ENCODE measurements at regions not wholly inside any gene's neighbourhood (a gene's known extent, or its start where the extent isn't known, plus 50 kb on each side); places are given as distances from the start of the nearest gene placed in this dataset.
A peak's percentile ranks its signal among the peaks of the same experiment; 100 is the strongest.

DNA sequence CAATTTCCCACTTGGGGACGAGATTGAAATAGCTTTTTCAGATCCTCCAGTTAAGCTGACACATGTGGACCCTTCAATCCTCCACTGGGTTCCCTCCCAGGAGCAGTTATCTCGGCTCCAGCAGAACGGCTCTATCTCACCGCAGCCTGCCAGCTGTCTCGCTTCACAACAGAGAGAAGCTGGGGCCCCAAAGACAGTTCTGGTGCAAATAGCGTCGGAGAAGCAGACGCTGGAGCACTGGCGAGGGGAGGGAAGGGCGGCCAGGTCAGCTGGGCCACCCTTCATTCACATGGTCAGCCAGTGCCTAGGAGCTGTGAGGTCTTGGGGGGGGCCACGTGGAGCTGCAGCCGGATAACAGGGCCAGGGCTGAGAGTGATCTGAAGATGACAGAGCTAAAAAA lies 141.3 kb upstream of the SDK2 start:
- DNase-seq (ENCODE audit: low spot score), result no peak

GRCh38 chr17:73785958-73786743 lies 141.9 kb upstream of the SDK2 start:
- no peak for DNase-seq (ENCODE audit: low spot score)

- DNase-seq (ENCODE audit: low spot score), result no peak
Observed at GRCh38 chr17:73787076-73788059, 143.1 kb upstream of the SDK2 start.

DNA sequence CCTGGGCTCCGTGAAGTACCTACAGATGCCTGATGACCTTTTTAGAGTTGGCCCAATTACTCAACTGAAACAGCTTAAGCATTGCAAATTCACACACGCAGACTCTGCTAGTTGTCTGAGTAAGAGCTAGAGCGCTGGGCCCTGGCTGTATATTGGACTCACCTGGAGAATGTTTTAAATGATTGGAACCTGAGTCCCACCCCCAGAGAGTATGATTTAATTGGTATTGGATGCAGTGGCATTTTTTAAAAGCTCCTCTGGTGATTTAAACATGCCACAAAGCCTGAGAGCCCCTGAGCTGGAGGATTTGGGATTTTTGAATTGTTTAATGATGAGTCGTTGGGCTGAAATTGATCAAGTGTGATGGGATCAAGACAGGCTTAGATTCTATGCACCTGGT lies 143.9 kb upstream of the SDK2 start:
- no peak for DNase-seq (ENCODE audit: low spot score)

GRCh38 chr17:73791121-73791520 lies 146.9 kb upstream of the SDK2 start:
- no peak for DNase-seq (ENCODE audit: low spot score)

- DNase-seq (ENCODE audit: low spot score), result no peak
Observed at GRCh38 chr17:73791631-73792030, 147.4 kb upstream of the SDK2 start.

DNA sequence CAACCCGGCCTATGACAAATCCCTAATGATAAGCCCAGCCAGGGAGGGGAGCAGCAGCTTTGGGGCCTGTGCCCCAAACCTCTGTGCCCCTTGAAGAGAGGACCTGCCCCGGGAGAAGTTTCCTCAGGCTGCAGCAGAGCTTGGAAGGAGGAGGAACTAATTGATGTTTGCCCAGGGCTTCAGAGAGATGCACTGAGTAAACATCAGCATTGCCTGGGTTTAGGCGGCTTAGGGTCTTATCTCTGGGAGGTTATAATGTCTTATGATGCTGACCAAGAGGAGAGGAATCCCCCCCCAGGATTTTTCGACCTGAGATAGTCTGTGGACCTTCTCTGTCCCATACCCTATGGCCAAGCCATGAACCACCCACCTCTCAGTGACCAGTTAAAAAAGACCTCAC lies 148.7 kb upstream of the SDK2 start:
- no peak for DNase-seq (ENCODE audit: low spot score)

DNA sequence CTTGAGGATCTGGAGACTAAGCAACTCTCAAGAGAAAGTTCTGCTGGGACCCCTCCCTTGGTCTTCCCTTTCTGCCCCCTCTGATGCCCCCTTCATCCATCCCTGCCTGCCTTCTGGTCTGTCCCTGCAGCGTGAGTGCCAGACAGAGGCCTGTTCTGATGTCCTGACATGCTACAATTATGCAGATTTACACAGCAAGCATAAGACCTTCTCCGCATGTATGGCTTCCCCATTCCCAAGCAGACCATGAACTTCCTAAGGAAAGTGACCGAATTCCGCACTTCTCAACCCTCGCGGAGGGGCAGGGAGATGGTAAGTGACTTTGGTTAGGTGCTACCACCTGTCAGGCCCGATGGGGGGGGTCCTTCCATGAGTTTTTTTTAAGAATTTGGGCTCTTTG lies 150.1 kb upstream of the SDK2 start:
- DNase-seq (ENCODE audit: low spot score), result no peak

GRCh38 chr17:73795730-73796129 lies 151.5 kb upstream of the SDK2 start:
- no peak for DNase-seq (ENCODE audit: low spot score)

DNA sequence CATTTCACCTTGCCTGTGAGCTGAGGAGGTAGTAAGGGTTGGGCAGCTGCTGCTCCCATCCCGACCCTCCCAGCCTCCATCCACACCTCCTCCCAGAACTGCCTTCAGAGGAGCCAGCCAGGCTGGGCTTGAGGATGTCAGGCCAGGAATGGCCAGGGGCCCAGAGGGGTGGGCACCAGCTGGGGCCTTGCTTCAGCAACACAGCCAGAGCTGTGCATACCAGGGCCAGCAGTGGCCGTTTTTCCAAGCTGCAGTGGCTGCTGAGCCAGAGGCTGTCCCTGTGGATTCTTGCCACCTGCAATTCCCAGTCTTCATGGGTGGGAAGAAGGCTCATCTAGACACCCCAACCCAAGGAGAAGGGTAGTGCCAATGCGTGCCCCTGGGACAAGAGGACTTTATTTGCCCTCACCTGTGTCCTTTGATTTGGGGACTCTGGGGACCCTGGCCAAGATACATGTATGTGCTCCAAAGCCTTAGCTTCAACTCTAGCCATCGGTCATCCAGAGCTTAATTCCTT lies 153.4 kb upstream of the SDK2 start:
- no peak for DNase-seq (ENCODE audit: low spot score)

GRCh38 chr17:73798111-73798748 lies 154.0 kb upstream of the SDK2 start:
- DNase-seq (ENCODE audit: low spot score), result peak; percentile 45

DNA sequence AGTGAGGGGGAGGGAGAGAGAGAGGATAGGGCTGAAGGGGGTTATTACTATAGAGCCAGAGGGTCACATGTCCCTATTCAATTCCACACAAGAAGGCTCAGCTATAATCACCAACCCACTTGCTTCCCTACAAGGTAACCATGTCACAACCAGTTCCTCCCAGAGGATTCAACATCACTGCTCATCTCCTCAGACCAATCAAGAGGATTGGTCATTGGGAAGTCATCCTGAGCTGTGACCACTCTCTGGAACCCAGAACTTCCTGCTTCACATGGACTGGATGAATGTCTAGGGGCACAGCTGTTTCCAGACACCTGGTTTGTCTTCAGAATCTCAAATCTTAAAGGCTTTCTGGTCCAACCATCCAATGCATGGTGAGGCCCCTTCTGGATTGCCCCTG lies 154.9 kb upstream of the SDK2 start:
- no peak for DNase-seq (ENCODE audit: low spot score)

- no peak for DNase-seq (ENCODE audit: low spot score)
Observed at GRCh38 chr17:73799781-73800627, 155.8 kb upstream of the SDK2 start.

GRCh38 chr17:73800893-73801292 lies 156.6 kb upstream of the SDK2 start:
- DNase-seq (ENCODE audit: low spot score), result no peak

GRCh38 chr17:73801455-73802100 lies 157.3 kb upstream of the SDK2 start:
- DNase-seq (ENCODE audit: low spot score), result no peak

DNA sequence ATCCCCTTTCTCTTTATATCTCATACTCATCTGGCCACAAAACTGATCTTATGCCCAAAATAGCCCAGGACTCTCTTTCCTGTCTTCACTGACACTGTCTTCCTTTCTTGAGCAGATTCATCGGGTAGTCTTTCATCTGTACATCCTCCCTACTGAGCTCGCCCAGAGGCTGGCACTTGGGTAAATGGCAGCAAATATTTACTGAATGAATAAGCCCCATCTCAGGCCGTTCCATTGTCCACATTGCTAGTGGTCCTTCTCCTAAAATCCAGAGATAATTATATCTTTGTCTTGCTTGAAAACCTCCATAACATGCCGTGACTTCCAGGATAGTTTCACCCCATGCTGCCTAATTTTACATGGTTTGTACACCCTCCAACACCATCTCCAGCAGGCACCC lies 158.1 kb upstream of the SDK2 start:
- DNase-seq (ENCODE audit: low spot score), result no peak

- no peak for DNase-seq (ENCODE audit: low spot score)
Observed at GRCh38 chr17:73802871-73803270, 158.6 kb upstream of the SDK2 start.

DNA sequence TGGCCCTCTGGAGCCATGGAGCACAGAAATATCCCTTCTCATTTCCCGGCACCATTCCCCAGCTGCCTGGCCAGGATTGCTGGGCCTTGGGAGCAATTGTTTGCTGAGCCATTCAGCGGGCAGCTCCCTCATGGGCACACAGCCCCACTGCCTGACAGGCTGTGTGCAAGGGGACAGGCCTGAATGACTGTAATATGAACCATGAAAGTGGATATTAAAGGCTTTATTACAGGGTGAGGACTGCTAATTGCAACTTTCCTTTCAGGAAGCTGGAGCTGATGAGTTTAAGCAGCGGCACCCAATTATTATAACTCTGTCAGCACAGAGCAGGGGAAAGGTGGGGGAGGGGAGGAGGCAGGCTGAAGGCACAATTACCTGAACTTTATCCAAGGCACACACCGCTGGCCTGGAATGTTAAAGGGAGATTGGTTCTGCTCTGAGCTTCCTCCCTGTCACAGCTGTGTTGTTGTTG lies 159.8 kb upstream of the SDK2 start:
- no peak for DNase-seq (ENCODE audit: low spot score)

DNA sequence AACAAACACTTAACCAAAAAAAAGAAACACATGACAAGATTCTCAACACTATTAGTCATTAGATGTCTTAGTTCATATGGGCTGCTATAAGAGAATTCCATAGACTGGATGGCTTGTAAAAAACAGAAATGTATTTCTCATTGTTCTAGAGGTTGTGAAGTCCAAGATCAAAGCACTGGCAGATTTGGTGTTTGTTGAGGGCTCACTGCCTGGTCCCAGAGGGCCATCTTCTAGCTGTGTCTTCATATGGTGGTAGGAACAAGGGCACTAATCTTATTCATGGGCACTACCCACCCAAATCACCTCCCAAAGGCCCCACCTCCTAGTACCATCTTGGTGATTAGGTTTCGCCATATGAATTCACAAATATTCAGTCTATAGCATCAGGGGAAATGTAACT lies 162.5 kb upstream of the SDK2 start:
- DNase-seq (ENCODE audit: low spot score), result no peak

DNA sequence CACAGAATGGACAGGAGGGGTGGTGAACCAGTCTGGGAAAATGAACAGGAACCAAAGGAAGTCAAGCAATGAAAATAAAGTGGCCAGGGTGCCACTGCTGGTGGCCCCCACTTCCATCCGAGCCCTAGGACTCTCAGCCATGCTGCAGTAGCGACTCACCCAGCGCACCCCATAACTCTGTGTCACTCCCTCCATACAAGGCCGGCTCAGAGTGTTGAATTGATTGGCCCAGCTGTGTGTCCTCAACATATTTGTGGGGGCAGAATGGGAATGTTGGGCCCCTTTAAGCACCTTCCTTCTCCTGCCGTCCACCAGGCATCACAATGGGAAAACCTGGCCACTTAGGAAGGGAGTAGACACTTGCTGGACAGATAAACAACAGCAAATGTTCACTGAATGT lies 169.0 kb upstream of the SDK2 start:
- no peak for DNase-seq (ENCODE audit: low spot score)

DNA sequence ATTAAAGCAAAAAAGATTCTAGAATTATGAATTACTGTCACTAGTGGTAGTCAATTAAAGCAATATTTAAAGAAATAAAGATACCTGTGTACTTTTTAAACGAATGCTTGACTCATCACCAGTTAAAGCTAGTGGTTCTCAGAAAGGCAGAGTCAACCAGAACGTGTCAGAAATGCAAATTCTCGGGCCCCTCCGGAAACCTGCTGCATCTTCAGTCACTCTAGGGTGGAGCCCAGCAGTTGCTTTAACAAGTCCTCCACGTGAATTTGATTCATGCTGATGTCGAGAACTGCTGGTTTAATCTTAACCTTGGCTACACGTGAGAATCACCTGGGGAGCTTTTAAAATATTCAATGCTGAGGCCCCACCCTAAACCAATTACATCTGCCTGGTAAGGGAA lies 169.8 kb upstream of the SDK2 start:
- no peak for DNase-seq (ENCODE audit: low spot score)
